GM12878 (cell line): ENCODE measurements at regions not wholly inside any gene's neighbourhood (a gene's known extent, or its start where the extent isn't known, plus 50 kb on each side); places are given as distances from the start of the nearest gene placed in this dataset.

Source experiments
- ATAC-seq: fragments of 200-7000 bp; cut with Tn5 transposase; 3 replicates; pipeline ENCODE4 v1.9.1; 2020; ENCODE audit warnings: mild to moderate bottlenecking, moderate library complexity
- BruUV-seq: library from RNA; stranded (reverse); fragments of 400-500 nt; replicated peaks from 2 replicates; lab custom pipeline; 2021; lab: Mats Ljungman, UMichigan
- CTCF ChIA-PET: fragments of 300-600 bp; sonication (Branson Sonifier 250); formaldehyde crosslinking; extraction: SDS; loops from one replicate; lab custom pipeline; 2021; ENCODE audit warnings: inconsistent platforms; lab: Yijun Ruan, JAX
- POLR2A ChIA-PET: fragments of 350-600 bp; formaldehyde crosslinking; extraction: SDS; loops from one replicate; lab custom pipeline; 2021; ENCODE audit warnings: inconsistent platforms; lab: Charles Lee
- RAD21 ChIA-PET: fragments of 300-600 bp; sonication (Branson Sonifier 250); formaldehyde crosslinking; loops from one replicate; lab custom pipeline; 2023; ENCODE audit warnings: antibody characterized with exemption; ENCODE audit not compliant: unreplicated experiment; lab: Charles Lee
- SMC1A ChIA-PET: fragments of 300-600 bp; sonication (Branson Sonifier 250); formaldehyde crosslinking; loops from one replicate; lab custom pipeline; 2023; ENCODE audit not compliant: unreplicated experiment, uncharacterized antibody; lab: Charles Lee
- DNase-seq: peaks from one replicate; pipeline ENCODE4 v3.0.0-alpha.2; 2011; ENCODE audit warnings: low read depth, low spot score
- FAIRE-seq: peaks from 3 replicates; lab custom pipeline; 2011; peaks lifted over from hg19 to GRCh38; lab: Jason Lieb, UNC
- H2AFZ ChIP-seq: 2 replicates; pipeline ENCODE4 v1.6.0; 2011; ENCODE audit warnings: low read depth, low read length, control low read depth; ENCODE audit not compliant: control insufficient read depth
- H3K27ac ChIP-seq: 2 replicates; pipeline ENCODE4 v1.5.1; 2011; ENCODE audit warnings: control low read depth; ENCODE audit not compliant: control insufficient read depth, insufficient read depth
- H3K27me3 ChIP-seq, 2 experiments: replicated peaks in 1 of 2; 2 replicates each; pipeline versions ENCODE4 v1.6.0 to v1.6.1; 2011; ENCODE audit warnings: low read length in 1 of 2; ENCODE audit not compliant: control insufficient read depth in 2 of 2, insufficient read depth in 2 of 2
- H3K36me3 ChIP-seq, 2 experiments: 2 replicates each; pipeline ENCODE4 v1.5.1; 2011; ENCODE audit warnings: low read length in 1 of 2; ENCODE audit not compliant: control insufficient read depth in 2 of 2, insufficient read depth in 2 of 2
- H3K4me1 ChIP-seq: 2 replicates; pipeline ENCODE4 v1.6.1; 2011; ENCODE audit warnings: mild to moderate bottlenecking, low read length, moderate library complexity, mixed read lengths; ENCODE audit not compliant: control insufficient read depth, insufficient read depth
- H3K4me2 ChIP-seq: 2 replicates; pipeline ENCODE4 v1.6.0; 2011; ENCODE audit warnings: control low read depth; ENCODE audit not compliant: control insufficient read depth, insufficient read depth
- H3K4me3 ChIP-seq: fragments of 200-600 bp; sonication (generic); 2 replicates; pipeline ENCODE4 v1.5.1; 2016
- H3K79me2 ChIP-seq: 2 replicates; pipeline ENCODE4 v1.6.0; 2011; ENCODE audit warnings: low read length; ENCODE audit not compliant: control insufficient read depth, insufficient read depth
- H3K9ac ChIP-seq: 2 replicates; pipeline ENCODE4 v1.8.0; 2011; ENCODE audit warnings: low read length, control low read depth, mixed read lengths; ENCODE audit not compliant: control insufficient read depth, insufficient read depth
- H3K9me3 ChIP-seq: replicated peaks from 3 replicates; pipeline ENCODE4 v1.5.1; 2011; ENCODE audit warnings: mild to moderate bottlenecking, low read length; ENCODE audit not compliant: control insufficient read depth, insufficient read depth
- H4K20me1 ChIP-seq: 2 replicates; pipeline ENCODE4 v1.6.0; 2011; ENCODE audit not compliant: control insufficient read depth, insufficient read depth
- BACH1 ChIP-seq: fragments of 450-650 bp; IDR thresholded peaks from 2 replicates; pipeline ENCODE4 v1.6.1; 2017; ENCODE audit warnings: mild to moderate bottlenecking, borderline replicate concordance
- BCL3 ChIP-seq: IDR thresholded peaks from 2 replicates; pipeline ENCODE4 v1.6.1; 2011; ENCODE audit warnings: borderline replicate concordance, low read depth, mild to moderate bottlenecking, moderate library complexity, low read length; ENCODE audit not compliant: insufficient read depth, poor library complexity, severe bottlenecking
- BHLHE40 ChIP-seq, 2 experiments: fragments of 450-650 bp in 1 of 2; IDR thresholded peaks; 2 replicates each; pipeline ENCODE4 v1.6.1; 2011 to 2017; ENCODE audit warnings: low read depth in 2 of 2, borderline replicate concordance in 1 of 2, improper control_type of control experiment in 1 of 2, low read length in 1 of 2, mild to moderate bottlenecking in 1 of 2
- CREM ChIP-seq: IDR thresholded peaks from 2 replicates; pipeline ENCODE4 v1.6.1; 2014; ENCODE audit warnings: antibody characterized with exemption, low read depth
- EED ChIP-seq: sonication (generic); IDR thresholded peaks from 2 replicates; pipeline ENCODE4 v1.6.1; 2016; ENCODE audit warnings: antibody characterized with exemption, low read depth
- JUND ChIP-seq: IDR thresholded peaks from 2 replicates; pipeline ENCODE4 v1.6.1; 2012; ENCODE audit warnings: low read depth, mild to moderate bottlenecking, low read length, improper control_type of control experiment, moderate library complexity
- KDM1A ChIP-seq: fragments of 200-600 bp; sonication (generic); IDR thresholded peaks from 2 replicates; pipeline ENCODE4 v1.6.1; 2016; ENCODE audit warnings: borderline replicate concordance
- MEF2A ChIP-seq: IDR thresholded peaks from 2 replicates; pipeline ENCODE4 v1.6.1; 2011; ENCODE audit warnings: low read depth, mild to moderate bottlenecking, low read length, moderate library complexity; ENCODE audit not compliant: insufficient read depth
- MTA2 ChIP-seq: fragments of 450-650 bp; IDR thresholded peaks from 2 replicates; pipeline ENCODE4 v1.6.1; 2016; ENCODE audit warnings: low read depth, mild to moderate bottlenecking, moderate library complexity
- SMC3 ChIP-seq: IDR thresholded peaks from 2 replicates; pipeline ENCODE4 v1.6.1; 2011; ENCODE audit warnings: low read length, improper control_type of control experiment, borderline replicate concordance
- SRF ChIP-seq, 2 experiments: IDR thresholded peaks; 2 replicates each; pipeline ENCODE4 v1.6.1; 2011; ENCODE audit warnings: low read depth in 2 of 2, low read length in 2 of 2, mild to moderate bottlenecking in 1 of 2, moderate library complexity in 1 of 2
- ZNF24 ChIP-seq: fragments of 450-650 bp; IDR thresholded peaks from 2 replicates; pipeline ENCODE4 v1.6.1; 2017; ENCODE audit warnings: antibody characterized with exemption, mild to moderate bottlenecking
- WGBS: methylation state at CpG from one replicate; pipeline ENCODE4 v1.1.6; 2016; ENCODE audit warnings: low lambda C conversion rate; ENCODE audit not compliant: insufficient replicate concordance, insufficient coverage; ENCODE audit errors: missing lambda C conversion rate; 5-methylcytosine and 5-hydroxymethylcytosine counted together
- in situ Hi-C: fragments of 300-500 bp; cut with MboI; formaldehyde crosslinking; loops from 9 replicates; pipeline ENCODE4 v1.14.3; 2018; ENCODE audit warnings: mixed read lengths
- intact Hi-C: fragments of 100-400 bp; cut with micrococcal nuclease; formaldehyde crosslinking; loops from one replicate; pipeline ENCODE4 v1.14.2; 2022; ENCODE audit not compliant: unreplicated experiment

- ATAC-seq (no peak), DNase-seq (no peak)
- no TSS peak for BruUV-seq
- H3K27ac ChIP-seq, result no peak overlapping the region
- no peak overlapping the region for H3K4me2 ChIP-seq
- no peaks in the 10 kb centered on the region for H4K20me1 ChIP-seq
- H3K9me3 ChIP-seq, result no peaks in the 10 kb centered on the region
- ChIA-PET RAD21 (interaction anchor here (0.6 kb wide), 1 partner anchor 69 kb away, joined by 3 read pairs; no protein-coding TSS in a partner anchor), POLR2A (no interaction called here)
- no peaks in the 10 kb centered on the region for H3K4me1 ChIP-seq
- WGBS, result 28% methylated on average over 2 of the region's 2 CpGs
- H3K79me2 ChIP-seq, result no peaks in the 10 kb centered on the region
- in situ Hi-C loops, result no loop called here
- TF ChIP-seq MTA2 (no peak), MEF2A (no peak), BHLHE40 (IDR thresholded peaks at IDR 0.05; ENCODE audit: borderline replicate concordance in 1 of 2, low read depth in 2 of 2, low read length in 1 of 2) (no peak), EED (no peak), KDM1A (no peak), CREM (no peak), SRF (IDR thresholded peaks at IDR 0.05; ENCODE audit: low read depth in 2 of 2, low read length in 2 of 2) (no peak), BACH1 (no peak), BCL3 (no peak), ZNF24 (no peak), SMC3 (no peak), JUND (no peak)
- TF ChIP-seq, all 136 proteins: peak for 0
- intact Hi-C loops, result no loop called here
- FAIRE-seq, result no peak
- CTCF ChIA-PET, result no interaction called here
- SMC1A ChIA-PET, result no interaction called here
- Histone ChIP-seq H2AFZ (no peak overlapping the region), H3K36me3 (no peaks in the 10 kb centered on the region), H3K9ac (no peak overlapping the region), H3K4me3 (no peak overlapping the region), H3K27me3 (peaks cover 0 to 1% of the 10 kb centered on the region in 2 experiments; a peak in 1 of 4 replicates)
Measured at GRCh38 chr3:194028434-194029004, 107.4 kb upstream of the HES1 start.
